ENCODE measurements at regions not wholly inside any gene's neighbourhood (a gene's known extent, or its start where the extent isn't known, plus 50 kb on each side); places are given as distances from the start of the nearest gene placed in this dataset.
"Not testable (repeated sequence)": the region's sequence is repeated elsewhere in the genome, so short reads cannot be mapped to it uniquely, and the experiment has no call there.

DNA sequence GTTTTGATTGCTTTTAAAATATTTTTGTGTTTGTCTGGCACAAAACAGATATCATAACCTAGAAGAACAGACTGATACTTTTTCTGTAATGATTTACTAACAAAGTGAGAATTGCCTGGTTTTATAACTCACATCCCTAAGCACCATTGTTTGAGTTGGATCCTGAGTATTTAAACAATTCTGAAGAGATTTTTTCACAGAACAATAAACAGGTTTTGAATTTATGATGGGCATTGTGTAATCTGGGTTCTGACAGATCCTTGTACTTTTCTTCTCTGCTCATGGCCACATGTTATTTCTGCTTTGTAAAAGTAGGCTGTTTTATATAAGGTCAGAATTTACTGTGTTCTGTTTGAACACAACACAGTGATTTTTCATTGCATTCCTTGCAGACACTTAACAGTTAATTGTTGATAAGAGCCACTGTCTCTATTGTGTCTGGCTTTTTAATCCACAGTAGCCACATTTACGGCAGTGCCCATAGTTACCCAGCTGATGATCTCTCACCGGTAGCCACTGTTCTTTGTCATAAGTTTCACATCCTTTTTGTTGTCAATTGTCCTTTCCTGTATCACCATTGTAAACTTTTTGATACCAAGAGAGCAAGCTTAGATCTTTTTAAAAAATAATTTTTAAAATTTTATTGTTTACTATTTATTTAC is 1548.1 kb downstream of the KHDRBS2 start:
- H3K4me2 ChIP-seq (ENCODE audit: low read length); intact Hi-C loops (cut with micrococcal nuclease); H3K9me3 ChIP-seq (ENCODE audit: low read length); POLR2A ChIA-PET (ENCODE audit: unreplicated experiment); BruUV-seq (replicated peaks); H3K27ac ChIP-seq (ENCODE audit: low read length); H3K4me1 ChIP-seq (ENCODE audit: insufficient read depth, low read length); H3K9me2 ChIP-seq (replicated peaks; ENCODE audit: low read length); H4K20me1 ChIP-seq (ENCODE audit: low read length); H3K27me3 ChIP-seq (ENCODE audit: low read length); ATAC-seq; CTCF ChIA-PET; H3K9ac ChIP-seq (ENCODE audit: low read length); H3K79me2 ChIP-seq (ENCODE audit: low read length); H3K36me3 ChIP-seq (ENCODE audit: low read depth, low read length); DNase-seq; H3F3A ChIP-seq (ENCODE audit: low read length, unreplicated experiment); H2AFZ ChIP-seq (ENCODE audit: low read length); H3K4me3 ChIP-seq (ENCODE audit: low read length): not testable (repeated sequence)

DNA sequence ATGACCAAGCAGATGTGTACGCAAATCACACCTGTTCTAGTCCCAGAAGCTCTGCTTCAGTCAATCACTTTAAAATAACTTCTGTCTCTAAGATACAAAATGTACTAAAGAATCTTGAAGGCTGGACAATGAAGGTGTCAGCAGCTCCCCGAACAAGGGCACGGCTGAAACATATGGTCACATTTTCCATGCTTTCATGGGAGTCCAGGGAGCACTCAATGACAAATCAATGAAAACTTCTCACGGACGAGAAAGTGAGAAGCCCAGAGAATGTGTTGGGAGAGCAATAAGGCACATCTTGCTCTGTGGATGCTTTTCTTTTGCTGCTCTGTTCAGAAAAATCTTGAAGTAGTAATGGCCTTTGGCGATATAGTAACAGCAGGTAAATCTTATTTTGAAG is 1548.7 kb downstream of the KHDRBS2 start:
- H3K4me3 ChIP-seq (ENCODE audit: low read length); H3K79me2 ChIP-seq (ENCODE audit: low read length); H3K9ac ChIP-seq (ENCODE audit: low read length); H3F3A ChIP-seq (ENCODE audit: low read length, unreplicated experiment); POLR2A ChIA-PET (ENCODE audit: unreplicated experiment); H4K20me1 ChIP-seq (ENCODE audit: low read length); BruUV-seq (replicated peaks); CTCF ChIA-PET; H3K4me2 ChIP-seq (ENCODE audit: low read length); H3K9me2 ChIP-seq (replicated peaks; ENCODE audit: low read length); H3K9me3 ChIP-seq (ENCODE audit: low read length); H3K27ac ChIP-seq (ENCODE audit: low read length); ATAC-seq; H3K36me3 ChIP-seq (ENCODE audit: low read depth, low read length); DNase-seq; intact Hi-C loops (cut with micrococcal nuclease); H2AFZ ChIP-seq (ENCODE audit: low read length); H3K27me3 ChIP-seq (ENCODE audit: low read length); H3K4me1 ChIP-seq (ENCODE audit: insufficient read depth, low read length): not testable (repeated sequence)

DNA sequence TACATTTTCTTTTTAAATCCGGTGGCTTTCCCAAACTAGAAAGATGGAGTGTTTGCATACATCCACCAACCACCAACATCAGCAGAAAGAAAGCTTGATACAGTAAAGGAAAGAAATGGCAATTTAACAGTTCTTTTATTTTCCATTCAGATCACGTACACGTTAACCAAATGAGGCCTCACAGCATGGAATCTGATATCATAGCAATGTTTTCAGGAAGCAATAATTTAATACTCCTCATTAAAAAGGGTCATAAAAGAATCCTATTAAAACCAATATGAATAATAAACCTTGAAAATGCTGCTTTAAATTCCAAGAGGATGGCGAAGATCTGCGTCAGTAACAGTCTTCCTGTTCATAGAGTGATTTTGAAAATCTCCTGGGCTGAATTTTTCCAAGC is 1562.1 kb downstream of the KHDRBS2 start:
- intact Hi-C loops (cut with micrococcal nuclease); DNase-seq; H3K9me2 ChIP-seq (replicated peaks; ENCODE audit: low read length); H3K27ac ChIP-seq (ENCODE audit: low read length); H3K79me2 ChIP-seq (ENCODE audit: low read length); H3K4me3 ChIP-seq (ENCODE audit: low read length); H4K20me1 ChIP-seq (ENCODE audit: low read length); ATAC-seq; H3K4me2 ChIP-seq (ENCODE audit: low read length); H3K36me3 ChIP-seq (ENCODE audit: low read depth, low read length); H3K9ac ChIP-seq (ENCODE audit: low read length); H3K4me1 ChIP-seq (ENCODE audit: insufficient read depth, low read length); BruUV-seq (replicated peaks); H3K9me3 ChIP-seq (ENCODE audit: low read length); POLR2A ChIA-PET (ENCODE audit: unreplicated experiment); H2AFZ ChIP-seq (ENCODE audit: low read length); H3F3A ChIP-seq (ENCODE audit: low read length, unreplicated experiment); H3K27me3 ChIP-seq (ENCODE audit: low read length); CTCF ChIA-PET: not testable (repeated sequence)

DNA sequence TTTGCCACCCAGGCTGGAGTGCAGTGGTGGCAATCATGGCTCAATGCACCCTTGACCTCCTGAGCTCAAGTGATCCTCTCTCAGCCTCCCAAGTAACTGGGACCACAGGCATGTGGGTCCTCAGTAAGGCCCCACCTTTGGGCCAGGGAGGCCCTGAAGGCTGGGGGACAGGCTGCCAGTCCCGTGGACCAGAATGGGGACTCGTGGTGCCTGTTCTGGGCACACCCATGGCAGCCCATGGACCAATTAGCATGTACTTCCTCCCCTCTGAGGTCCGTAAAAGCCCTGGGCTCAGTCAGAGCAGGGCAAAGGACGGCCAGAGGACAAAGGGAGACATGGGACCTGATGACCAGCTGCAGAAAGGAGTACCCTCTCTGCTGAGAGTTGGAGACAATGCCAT is 1590.8 kb downstream of the KHDRBS2 start:
- Histone ChIP-seq H3K36me3 (ENCODE audit: low read depth, low read length) (no peaks in the 10 kb centered on the region), H3K4me3 (ENCODE audit: low read length) (no peak overlapping the region), H3K9ac (ENCODE audit: low read length) (no peak overlapping the region), H3K9me2 (replicated peaks; ENCODE audit: low read length) (no peaks in the 10 kb centered on the region), H3K4me1 (ENCODE audit: insufficient read depth, low read length) (no peaks in the 10 kb centered on the region), H3K4me2 (ENCODE audit: low read length) (no peak overlapping the region), H3K9me3 (ENCODE audit: low read length) (no peaks in the 10 kb centered on the region), H3K27ac (ENCODE audit: low read length) (no peak overlapping the region), H3K27me3 (ENCODE audit: low read length) (no peaks in the 10 kb centered on the region), H3K79me2 (ENCODE audit: low read length) (no peaks in the 10 kb centered on the region), H3F3A (ENCODE audit: low read length, unreplicated experiment) (no peaks in the 10 kb centered on the region), H4K20me1 (ENCODE audit: low read length) (no peaks in the 10 kb centered on the region), H2AFZ (ENCODE audit: low read length) (no peak overlapping the region)
- ATAC-seq (no peak), DNase-seq (no peak)
- ChIA-PET CTCF (no interaction called here), POLR2A (ENCODE audit: unreplicated experiment) (no interaction called here)
- intact Hi-C loops (cut with micrococcal nuclease), result no loop called here
- TF ChIP-seq EZH2 (IDR thresholded peaks at IDR 0.05; ENCODE audit: low read length, unreplicated experiment), result no peak
- TF ChIP-seq EZH2phosphoT487 (IDR thresholded peaks at IDR 0.05; ENCODE audit: borderline replicate concordance, low read length), result no peak
- TF ChIP-seq, protein P1, sequence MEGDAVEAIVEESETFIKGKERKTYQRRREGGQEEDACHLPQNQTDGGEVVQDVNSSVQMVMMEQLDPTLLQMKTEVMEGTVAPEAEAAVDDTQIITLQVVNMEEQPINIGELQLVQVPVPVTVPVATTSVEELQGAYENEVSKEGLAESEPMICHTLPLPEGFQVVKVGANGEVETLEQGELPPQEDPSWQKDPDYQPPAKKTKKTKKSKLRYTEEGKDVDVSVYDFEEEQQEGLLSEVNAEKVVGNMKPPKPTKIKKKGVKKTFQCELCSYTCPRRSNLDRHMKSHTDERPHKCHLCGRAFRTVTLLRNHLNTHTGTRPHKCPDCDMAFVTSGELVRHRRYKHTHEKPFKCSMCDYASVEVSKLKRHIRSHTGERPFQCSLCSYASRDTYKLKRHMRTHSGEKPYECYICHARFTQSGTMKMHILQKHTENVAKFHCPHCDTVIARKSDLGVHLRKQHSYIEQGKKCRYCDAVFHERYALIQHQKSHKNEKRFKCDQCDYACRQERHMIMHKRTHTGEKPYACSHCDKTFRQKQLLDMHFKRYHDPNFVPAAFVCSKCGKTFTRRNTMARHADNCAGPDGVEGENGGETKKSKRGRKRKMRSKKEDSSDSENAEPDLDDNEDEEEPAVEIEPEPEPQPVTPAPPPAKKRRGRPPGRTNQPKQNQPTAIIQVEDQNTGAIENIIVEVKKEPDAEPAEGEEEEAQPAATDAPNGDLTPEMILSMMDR (conservative IDR thresholded peaks at IDR 0.05; ENCODE audit: low read depth, low read length), result no peak
- BruUV-seq (replicated peaks), result no TSS peak
